T-helper 1 cell treated with Interleukin-12 subunit alpha and Interleukin-12 subunit beta and Interleukin-4 antibody, amounts not matched to agents 30 ng/mL and 1 ng/mL, for 36 hours (primary cell): ENCODE measurements at regions not wholly inside any gene's neighbourhood (a gene's known extent, or its start where the extent isn't known, plus 50 kb on each side); places are given as distances from the start of the nearest gene placed in this dataset.
"Not testable (repeated sequence)": the region's sequence is repeated elsewhere in the genome, so short reads cannot be mapped to it uniquely, and the experiment has no call there.

Experiments used
- intact Hi-C: fragments of 100-400 bp; cut with micrococcal nuclease; formaldehyde crosslinking; loops from one replicate; pipeline ENCODE4 v1.15.1; 2024

DNA sequence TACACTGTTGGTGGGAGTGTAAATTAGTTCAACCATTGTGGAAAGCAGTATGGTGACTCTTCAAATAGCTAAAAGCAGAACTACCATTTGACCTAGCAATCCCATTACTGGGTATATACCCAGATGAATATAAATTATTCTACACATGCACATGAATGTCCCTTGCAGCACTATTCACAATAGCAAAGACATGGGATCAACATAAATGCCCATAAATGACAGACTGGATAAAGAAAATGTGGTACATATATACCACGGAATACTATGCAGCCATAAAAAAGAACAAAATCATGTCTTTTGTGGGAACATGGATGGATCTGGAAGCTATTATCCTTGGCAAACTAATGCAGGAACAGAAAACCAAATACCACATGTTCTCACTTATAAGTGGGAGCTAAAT lies 282.8 kb upstream of the TGFBR2 start:
- intact Hi-C loops: not testable (repeated sequence)

DNA sequence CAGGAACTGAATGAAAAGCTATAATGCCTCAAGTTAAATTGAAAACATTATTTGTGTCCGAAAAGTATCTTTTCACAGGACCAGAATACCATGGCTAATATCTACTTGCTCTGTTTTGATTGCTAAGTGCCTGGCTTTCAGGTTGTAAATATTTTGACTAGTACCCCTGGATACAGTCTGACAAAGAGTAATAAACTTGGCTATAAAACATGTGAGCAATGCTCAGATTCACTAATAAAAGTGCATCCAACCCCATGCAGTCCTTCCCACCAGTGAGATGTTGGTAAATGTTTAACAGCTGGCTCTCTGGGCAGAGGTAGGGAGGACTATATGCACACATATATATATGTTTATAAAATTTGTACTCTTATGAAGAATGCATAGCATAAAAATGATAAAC lies 281.8 kb upstream of the TGFBR2 start:
- intact Hi-C loops: no loop called here

DNA sequence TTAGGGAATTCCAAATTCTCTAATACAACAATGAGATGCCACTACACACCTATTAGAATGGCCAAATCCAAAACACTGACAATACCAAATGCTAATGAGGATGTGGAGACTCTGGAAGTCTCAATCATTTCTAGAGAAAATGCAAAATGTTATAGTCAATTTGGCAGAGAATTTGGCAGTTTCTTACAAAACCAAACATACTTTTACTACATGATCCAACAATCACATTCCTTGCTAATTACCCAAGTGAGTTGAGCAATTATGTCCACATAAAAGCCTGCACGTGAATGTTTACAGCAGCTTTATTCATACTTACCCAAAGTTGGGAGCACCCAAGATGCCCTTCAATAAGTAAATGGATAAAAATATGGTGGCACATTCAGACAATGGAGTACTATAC lies 278.4 kb upstream of the TGFBR2 start:
- intact Hi-C loops: not testable (repeated sequence)

DNA sequence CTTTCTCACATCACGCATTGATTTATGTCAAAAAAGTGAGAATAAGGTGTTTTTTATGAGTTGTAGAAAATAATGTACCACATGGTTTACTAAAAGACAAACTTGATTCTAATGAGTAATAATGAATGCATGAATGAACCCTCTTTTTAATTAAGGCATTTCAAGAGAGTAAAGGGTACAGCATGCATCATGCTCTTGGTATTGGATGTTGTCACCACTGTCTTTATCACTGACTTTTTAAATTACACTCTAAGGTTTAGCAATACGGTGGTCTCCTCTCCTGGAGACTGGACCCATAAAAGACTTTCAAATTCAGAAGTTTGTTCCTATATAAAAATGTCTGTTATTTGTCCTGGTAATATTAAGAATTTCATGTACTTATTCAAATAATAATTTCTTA lies 277.5 kb upstream of the TGFBR2 start:
- intact Hi-C loops: not testable (repeated sequence)

DNA sequence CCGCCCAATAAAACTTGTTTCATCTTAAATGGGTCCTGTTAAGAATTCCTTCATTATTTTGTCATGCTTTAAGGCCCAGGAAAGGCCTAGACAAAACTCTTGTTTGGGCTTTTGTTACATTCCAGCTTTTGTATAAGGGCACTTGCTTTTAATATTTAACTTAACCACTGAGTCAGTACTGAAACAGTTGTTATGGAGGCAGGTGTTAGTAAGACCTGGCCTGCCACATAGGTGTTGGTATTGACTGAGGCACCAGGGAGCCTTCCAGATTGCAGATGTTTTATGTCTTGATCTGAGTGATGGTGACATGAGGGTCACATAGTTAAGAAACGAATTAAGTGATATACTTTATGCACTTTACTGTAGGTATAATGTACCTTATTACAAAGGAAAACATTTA lies 274.9 kb upstream of the TGFBR2 start:
- intact Hi-C loops: no loop called here

DNA sequence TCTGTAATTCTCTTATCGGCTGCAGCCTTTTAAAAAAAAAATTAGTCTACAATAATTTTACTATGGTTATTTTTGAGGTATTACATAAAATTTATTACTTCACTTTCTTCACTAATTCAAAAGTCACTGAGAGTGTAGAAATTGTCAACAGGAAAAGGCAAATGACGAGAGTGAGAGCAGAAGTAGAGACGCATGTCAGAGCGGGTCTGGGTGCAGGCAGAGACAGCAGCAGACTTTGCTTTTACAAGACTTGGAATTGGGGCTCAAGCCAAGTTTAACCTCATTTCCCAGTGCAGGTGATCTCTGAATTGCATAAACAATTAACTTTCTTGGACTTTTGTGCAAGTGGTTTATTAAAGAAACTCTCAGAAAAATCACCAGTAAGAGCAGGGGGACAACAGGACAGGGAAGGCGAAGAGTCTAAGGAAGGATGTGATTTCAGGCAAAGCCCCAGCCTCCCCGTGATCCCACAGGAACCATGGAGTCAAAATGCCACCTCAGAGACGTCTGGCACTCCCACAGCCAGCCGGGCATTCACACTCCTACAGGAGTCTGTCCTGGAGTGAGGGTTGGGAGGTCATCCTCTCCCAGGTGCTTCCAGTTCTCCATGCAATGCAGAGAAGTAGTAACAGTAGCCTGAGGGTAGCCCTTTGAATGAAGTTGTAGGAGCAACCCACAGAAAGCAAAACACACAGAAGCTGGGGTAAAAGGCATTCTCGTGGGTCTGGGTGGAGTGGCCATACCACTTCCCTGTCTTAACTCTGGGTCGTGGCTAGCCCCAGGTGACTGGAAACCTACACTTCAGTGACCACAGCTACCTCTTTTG lies 274.0 kb upstream of the TGFBR2 start:
- intact Hi-C loops: no loop called here

DNA sequence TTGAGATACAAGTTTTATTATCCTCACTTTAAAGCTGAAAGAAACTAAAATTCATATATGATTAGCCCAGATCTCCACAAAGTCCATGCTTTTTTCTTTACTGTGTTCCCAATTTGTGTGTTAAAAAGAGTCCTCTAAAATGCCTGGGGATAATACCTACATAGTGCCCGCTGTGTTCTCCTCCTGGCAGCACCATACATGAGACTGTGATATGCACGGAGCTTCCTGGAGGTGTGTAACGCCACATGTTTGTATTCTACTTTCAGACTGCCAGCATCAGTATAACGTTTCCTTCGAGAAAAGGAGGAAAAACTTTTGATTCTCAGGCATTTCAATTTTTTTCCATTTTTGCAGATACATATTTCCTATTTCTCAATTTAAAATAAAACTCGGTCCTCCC lies 273.3 kb upstream of the TGFBR2 start:
- intact Hi-C loops: no loop called here

DNA sequence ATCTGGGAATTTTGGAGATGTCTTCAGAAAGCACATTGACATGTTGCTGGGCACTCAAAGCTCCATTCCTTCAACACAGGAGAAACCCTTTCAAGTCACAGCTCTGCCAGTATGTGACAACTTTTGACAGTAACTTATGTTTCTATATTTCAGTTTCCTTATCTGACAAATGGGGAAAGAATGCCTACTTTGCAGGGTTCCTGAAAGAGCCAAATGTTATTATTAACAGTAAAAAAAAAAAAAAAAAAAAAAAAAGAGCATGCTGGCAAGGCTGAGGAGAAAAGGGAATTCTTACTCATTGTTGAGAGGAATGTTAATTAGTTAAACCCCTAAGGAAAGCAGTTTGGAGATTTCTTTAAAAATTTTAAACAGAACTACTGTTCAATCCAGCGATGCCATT lies 272.5 kb upstream of the TGFBR2 start:
- intact Hi-C loops: no loop called here

DNA sequence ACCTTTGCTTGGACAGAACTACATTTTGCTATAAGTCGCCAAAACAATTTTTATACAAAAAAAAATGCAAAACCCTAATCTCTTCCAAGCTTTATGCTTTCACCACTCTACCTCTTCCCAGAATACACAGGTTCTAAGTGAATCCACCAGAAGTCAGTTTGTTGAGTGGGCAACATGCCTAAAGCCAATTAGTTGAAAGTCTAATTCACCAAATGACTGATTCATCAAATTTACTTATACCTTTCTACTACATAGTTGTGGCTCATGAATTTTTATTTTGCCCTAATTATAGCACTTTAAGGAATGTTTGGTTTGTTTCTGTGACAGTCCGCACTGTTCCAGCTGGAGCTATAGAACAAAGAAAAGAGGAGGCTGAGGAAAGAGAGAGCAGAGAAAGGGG lies 265.9 kb upstream of the TGFBR2 start:
- intact Hi-C loops: no loop called here

DNA sequence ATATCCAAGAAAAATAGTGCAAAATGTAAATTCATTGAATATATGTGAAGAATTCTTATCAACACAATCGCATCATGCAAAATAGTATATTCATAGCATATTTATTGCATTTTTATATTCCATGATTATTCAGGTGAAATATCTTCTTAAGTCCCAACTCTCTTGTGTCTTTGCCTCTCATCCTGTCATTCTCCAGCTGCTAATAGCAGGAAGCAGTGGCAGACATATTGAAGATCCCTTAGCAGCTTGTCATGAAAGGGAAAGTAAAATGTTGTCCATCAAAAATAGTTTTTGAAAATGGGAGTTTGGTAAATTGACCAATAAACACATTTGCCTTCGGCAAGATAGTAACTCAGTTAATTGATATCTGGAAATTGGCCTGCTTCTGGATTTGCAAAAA lies 265.3 kb upstream of the TGFBR2 start:
- intact Hi-C loops: no loop called here

DNA sequence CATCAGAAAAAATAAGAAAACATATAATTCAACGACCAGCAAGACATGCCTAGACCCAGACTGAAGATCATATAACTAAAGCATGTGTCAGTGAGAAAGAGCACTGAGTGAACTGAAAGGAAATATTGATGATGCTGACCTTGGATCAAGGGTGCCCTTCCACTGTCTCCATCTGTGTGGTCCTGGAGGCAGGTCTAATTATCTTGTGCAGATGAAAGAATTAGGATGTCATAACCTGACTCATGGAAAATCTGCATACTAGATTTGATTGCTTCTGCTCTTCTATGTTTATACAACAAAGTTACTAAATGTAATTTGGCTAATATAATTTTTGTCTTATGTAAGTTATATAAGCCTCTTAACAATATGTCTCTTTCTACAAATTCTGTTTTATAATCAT lies 264.6 kb upstream of the TGFBR2 start:
- intact Hi-C loops: no loop called here

DNA sequence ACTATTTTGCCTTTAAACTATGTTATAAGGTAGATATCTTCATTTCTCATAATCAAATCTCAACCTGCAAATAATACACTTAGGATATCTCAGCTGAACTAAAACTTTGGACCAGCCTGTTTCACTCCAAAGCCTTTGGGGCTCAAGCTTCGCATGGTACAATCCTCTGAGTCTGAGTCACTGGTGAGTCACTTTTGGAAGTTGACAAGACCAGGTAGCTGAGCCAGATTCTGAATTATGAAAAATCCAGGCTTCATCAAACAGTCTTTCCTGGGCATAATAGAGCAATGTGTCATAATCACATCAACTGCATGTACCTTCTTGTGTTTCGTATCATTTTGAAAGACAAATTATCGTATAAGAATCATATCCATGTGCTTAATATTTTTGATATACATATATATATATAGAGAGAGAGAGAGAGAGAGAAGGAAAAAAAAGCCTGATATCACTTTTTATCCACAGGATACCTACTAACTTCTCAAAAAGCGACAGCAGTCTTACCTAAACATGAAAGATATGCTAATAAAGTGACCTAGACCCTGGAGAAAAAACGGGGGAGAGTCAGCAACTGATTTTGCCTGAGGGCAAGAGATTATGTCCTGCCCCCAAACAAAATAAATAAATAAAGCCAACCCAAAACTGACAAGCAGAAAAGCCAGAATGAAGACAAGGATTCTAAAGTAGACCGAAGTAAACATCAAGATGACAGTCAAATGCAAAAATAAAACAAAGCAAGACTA lies 263.9 kb upstream of the TGFBR2 start:
- intact Hi-C loops: no loop called here

DNA sequence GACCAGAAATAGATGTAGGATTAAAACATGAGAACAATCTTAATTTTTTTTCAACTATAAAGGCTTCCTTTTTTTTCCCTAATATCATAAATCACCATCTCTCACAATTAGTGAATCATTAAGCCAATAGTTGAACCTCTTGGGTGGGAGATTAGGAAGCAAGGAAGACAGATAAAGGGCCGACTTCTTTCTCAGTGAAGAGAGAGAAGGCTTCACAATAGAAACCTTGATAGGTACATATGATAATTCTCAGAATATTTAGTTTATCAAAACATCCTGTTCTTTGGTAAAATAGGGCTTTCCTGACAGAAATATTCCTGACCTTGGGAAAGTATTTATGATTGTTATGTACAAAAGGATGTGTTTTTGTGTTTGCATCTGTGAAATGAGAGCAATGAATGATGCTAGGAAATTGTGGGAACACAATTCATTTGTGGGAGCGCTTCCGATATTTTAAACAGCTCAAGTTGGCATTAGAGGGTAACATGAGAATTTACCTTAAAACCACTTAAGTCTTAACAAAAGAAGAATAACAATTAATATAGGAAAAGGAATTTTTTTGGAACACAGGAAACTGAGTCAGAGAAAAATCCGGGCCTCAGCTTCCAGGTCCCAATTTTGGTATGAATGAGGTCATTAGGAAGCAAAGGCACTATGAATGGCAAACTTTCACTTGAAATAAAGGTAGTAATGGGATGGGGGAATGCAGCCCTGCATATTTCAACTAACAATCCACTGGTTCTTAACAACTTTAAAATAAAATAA lies 263.2 kb upstream of the TGFBR2 start:
- intact Hi-C loops: no loop called here

DNA sequence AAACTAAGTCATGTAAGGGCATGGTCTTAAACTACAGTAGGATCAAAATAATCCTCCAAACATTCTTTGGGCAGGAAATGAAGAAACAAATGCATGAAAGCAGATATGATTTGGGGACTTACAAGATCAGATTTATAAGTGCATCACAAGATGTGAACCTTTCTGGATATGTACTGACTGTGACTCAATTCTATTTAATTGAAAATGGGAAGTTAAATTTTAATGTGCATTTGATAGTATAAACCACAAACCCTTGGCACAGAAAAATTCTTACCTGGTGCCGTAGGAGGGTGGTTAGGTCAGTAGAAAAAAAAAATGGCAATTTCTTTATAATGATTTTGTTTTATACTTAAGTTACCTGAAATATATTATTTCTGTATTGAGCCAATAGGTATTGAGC lies 262.5 kb upstream of the TGFBR2 start:
- intact Hi-C loops: no loop called here

DNA sequence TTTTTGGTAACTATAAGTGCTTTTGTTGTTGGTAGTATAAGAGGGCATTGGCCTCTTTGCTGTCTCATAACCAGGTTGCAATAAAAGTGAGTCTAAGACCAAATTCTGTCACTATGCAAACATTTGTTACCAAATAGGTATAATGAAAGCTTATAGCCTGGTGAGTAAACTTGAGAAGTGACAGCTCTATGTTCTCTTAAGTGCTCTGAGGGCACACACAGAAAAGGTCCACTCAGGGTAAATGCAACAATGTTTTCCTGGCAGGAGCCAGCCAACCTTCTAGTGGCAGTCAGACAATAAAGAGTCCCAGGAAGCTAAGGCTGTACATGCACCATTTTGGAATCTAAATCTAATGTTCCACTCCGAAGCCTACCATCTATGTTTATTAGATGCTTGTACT lies 262.1 kb upstream of the TGFBR2 start:
- intact Hi-C loops: no loop called here

DNA sequence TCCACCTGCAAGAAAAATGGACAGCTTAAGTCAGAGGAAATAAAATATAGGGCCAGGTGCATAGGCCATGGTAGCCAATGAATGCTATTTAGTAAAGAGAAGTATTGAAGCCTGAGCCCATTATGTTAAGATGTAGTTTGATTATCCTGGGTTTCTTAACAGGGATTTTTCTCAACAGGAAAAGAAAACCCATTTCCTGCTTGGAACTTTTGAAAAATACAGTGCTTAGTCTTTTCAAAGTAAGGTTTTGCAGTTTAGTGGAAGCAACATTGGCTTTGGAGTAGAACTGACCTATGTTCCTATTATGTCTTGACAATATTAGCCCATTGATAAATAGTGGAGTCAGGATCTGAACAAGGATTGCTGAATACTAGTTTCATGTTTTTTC lies 259.5 kb upstream of the TGFBR2 start:
- intact Hi-C loops: loop anchor here (1.0 to 5.0 kb wide), 8 partner anchors 8 to 1185 kb away; partner anchors contain the start of gene STT3B

DNA sequence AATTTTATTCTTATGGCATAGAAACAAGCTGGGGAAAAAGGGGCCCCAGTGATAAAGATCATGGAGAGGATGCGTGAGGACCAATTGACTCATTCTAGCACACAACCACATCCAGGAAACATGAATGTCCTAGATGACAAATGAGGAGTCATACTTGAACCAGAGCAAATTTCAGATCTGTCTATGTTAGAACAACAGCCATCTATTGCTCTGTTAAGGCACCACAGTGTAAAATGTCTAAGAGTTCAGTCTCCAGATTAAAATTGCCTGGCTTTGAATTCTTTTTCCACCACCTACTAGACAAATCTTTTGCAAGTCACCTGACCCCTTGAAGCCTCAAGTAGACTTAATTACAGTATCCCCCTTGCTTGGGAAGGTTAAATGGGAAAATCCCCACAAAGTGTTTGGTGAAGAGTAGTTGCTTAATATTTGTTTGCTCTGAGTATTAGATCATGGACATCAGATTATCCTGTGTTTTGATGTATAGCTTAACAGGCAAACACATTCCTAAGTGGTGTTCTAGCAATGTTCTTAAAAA lies 258.7 kb upstream of the TGFBR2 start:
- intact Hi-C loops: loop anchor here (1.0 to 5.0 kb wide), 8 partner anchors 8 to 1185 kb away; partner anchors contain the start of gene STT3B

DNA sequence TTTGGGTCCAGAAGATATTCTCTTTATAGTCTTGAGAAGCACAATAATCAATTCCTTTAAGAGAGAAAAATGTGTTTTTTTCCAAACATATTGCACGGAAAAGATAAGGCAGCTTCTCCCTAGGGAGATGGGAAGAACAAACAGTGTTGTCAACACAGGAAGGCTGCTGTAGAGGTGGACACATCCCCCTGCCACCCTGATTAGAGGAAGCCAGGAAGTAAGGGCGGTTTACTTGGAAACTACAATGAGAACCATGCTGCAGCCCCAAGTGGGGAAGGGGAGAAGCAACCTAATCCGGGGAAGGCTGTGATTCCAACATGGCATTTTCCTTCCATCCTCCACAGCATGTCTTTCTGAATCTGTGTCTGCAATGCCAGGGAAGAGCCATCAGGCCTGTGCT lies 256.9 kb upstream of the TGFBR2 start:
- intact Hi-C loops: loop anchor here (5.0 kb wide), 4 partner anchors 47 to 1183 kb away; partner anchors contain the start of gene STT3B

DNA sequence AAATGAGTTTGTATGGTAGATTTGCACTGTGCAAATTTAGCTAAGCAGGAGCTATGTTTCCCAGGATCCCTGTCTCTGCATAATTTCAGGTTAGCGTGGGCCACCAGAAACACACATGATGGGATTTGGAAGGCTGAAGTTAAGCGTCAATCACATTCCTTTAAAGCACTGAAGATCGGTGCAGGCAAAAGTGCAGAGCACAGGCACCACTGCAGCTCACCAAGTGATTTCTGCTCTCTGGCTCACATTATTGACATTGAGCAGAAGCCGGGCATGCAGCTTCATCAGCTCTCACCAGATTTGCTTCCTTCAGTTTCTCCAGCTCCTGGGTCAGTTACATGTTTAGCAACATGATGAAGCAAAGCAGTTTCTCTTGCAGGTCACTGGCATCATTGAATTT lies 256.4 kb upstream of the TGFBR2 start:
- intact Hi-C loops: loop anchor here (10.0 kb wide), 3 partner anchors 865 to 1405 kb away; no protein-coding TSS in a partner anchor

DNA sequence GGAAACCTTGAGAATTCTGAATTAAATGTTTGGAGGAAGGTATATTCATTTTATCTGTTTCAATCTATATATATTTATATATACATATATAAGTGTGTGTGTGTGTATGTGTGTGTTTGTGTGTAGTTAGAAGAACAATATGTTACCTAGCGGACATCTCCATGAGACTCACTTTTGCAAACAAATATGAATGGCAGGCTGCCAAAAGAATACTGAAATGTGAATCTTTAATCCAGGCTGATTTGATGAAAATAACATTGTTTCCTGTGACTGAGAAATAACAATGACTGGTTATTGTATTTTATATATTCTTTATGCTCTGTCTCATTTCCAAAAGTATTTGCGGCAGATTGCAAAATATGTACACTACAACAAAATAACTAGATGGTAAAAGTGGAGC lies 255.5 kb upstream of the TGFBR2 start:
- intact Hi-C loops: loop anchor here (10.0 kb wide), 3 partner anchors 864 to 1406 kb away; no protein-coding TSS in a partner anchor
